ENCODE measurements at regions not wholly inside any gene's neighbourhood (a gene's known extent, or its start where the extent isn't known, plus 50 kb on each side); places are given as distances from the start of the nearest gene placed in this dataset.

- Histone ChIP-seq H3K36me3 (no peaks in the 10 kb centered on the region), H3K27me3 (no peaks in the 10 kb centered on the region), H3K4me1 (peaks cover 0 to 6% (median 0%) of the 10 kb centered on the region in 4 donors), H3K4me3 (no peak overlapping the region), H3K27ac (no peak overlapping the region), H3K9me3 (no peaks in the 10 kb centered on the region)
- 79 to 94% (median 85%) methylated on average over 3 of the region's 3 CpGs for WGBS, 5 donors
- TF ChIP-seq CTCF (IDR thresholded peaks at IDR 0.05) (no peak), EP300 (IDR thresholded peaks at IDR 0.05) (no peak), POLR2AphosphoS5 (IDR thresholded peaks at IDR 0.05) (no peak), POLR2A (IDR thresholded peaks at IDR 0.05) (no peak)
- no peak for DNase-seq
- intact Hi-C loops (cut with DNase I; ENCODE audit: low total_unique reads), result no loop called here
Observed at GRCh38 chr7:33852838-33853237, 52.5 kb upstream of the BMPER start.

GRCh38 chr7:33853361-33854062 is 51.8 kb upstream of the BMPER start:
- H3K27ac ChIP-seq, result no peak overlapping the region
- no peak for TF ChIP-seq POLR2A (IDR thresholded peaks at IDR 0.05)
- TF ChIP-seq CTCF (IDR thresholded peaks at IDR 0.05), result no peak
- no peak for TF ChIP-seq POLR2AphosphoS5 (IDR thresholded peaks at IDR 0.05)
- TF ChIP-seq EP300 (IDR thresholded peaks at IDR 0.05), result no peak
- H3K4me3 ChIP-seq, result no peak overlapping the region
- H3K9me3 ChIP-seq, result no peaks in the 10 kb centered on the region
- peaks cover 0 to 6% (median 0%) of the 10 kb centered on the region in 4 donors for H3K4me1 ChIP-seq
- intact Hi-C loops (cut with DNase I; ENCODE audit: low total_unique reads), result no loop called here
- no peak for DNase-seq
- no peaks in the 10 kb centered on the region for H3K27me3 ChIP-seq
- no peaks in the 10 kb centered on the region for H3K36me3 ChIP-seq
- 63 to 77% (median 69%) methylated on average over 5 of the region's 5 CpGs for WGBS, 5 donors

GRCh38 chr7:33854178-33854577 is 51.2 kb upstream of the BMPER start:
- Histone ChIP-seq H3K4me3 (no peak overlapping the region), H3K27ac (no peak overlapping the region), H3K36me3 (no peaks in the 10 kb centered on the region), H3K27me3 (no peaks in the 10 kb centered on the region), H3K9me3 (no peaks in the 10 kb centered on the region), H3K4me1 (peaks cover 0 to 6% (median 0%) of the 10 kb centered on the region in 4 donors)
- DNase-seq, result no peak
- TF ChIP-seq POLR2A (IDR thresholded peaks at IDR 0.05) (no peak), POLR2AphosphoS5 (IDR thresholded peaks at IDR 0.05) (no peak), CTCF (IDR thresholded peaks at IDR 0.05) (no peak), EP300 (IDR thresholded peaks at IDR 0.05) (no peak)
- 83 to 92% (median 89%) methylated on average over 1 of the region's 1 CpG for WGBS, 5 donors
- intact Hi-C loops (cut with DNase I; ENCODE audit: low total_unique reads), result no loop called here

- no peak for DNase-seq
- no peak for TF ChIP-seq POLR2A (IDR thresholded peaks at IDR 0.05)
- no peak for TF ChIP-seq POLR2AphosphoS5 (IDR thresholded peaks at IDR 0.05)
- TF ChIP-seq EP300 (IDR thresholded peaks at IDR 0.05), result no peak
- no peak for TF ChIP-seq CTCF (IDR thresholded peaks at IDR 0.05)
- Histone ChIP-seq H3K27me3 (no peaks in the 10 kb centered on the region), H3K4me3 (no peak overlapping the region), H3K9me3 (no peaks in the 10 kb centered on the region), H3K27ac (no peak overlapping the region), H3K36me3 (no peaks in the 10 kb centered on the region), H3K4me1 (peaks cover 0 to 6% (median 0%) of the 10 kb centered on the region in 4 donors)
- intact Hi-C loops (cut with DNase I; ENCODE audit: low total_unique reads), result no loop called here
- 75 to 86% (median 84%) methylated on average over 3 to 4 of the region's 4 CpGs for WGBS, 5 donors
Observed at GRCh38 chr7:33854801-33855350, 50.5 kb upstream of the BMPER start.

Data from stomach (tissue), 8 donors.